ENCODE measurements at regions not wholly inside any gene's neighbourhood (a gene's known extent, or its start where the extent isn't known, plus 50 kb on each side); places are given as distances from the start of the nearest gene placed in this dataset.

- no peak for TF ChIP-seq POLR2AphosphoS5 (IDR thresholded peaks at IDR 0.05; ENCODE audit: low read depth, low read length)
- no peak for TF ChIP-seq CTCF (IDR thresholded peaks at IDR 0.05)
- TF ChIP-seq SIN3A (IDR thresholded peaks at IDR 0.05; ENCODE audit: borderline replicate concordance, insufficient read depth, low read depth, low read length), result no peak
- no peak for TF ChIP-seq REST (IDR thresholded peaks at IDR 0.05; ENCODE audit: insufficient read depth in 1 of 2, low read depth in 2 of 2, low read length in 1 of 2)
- TF ChIP-seq TCF7L2 (IDR thresholded peaks at IDR 0.05; ENCODE audit: low read depth, low read length), result no peak
These were observed 139.5 kb upstream of the C9orf72 start for GRCh38 chr9:27712806-27713205.
